Right lobe of liver (tissue), 4 donors: ENCODE measurements at regions not wholly inside any gene's neighbourhood (a gene's known extent, or its start where the extent isn't known, plus 50 kb on each side); places are given as distances from the start of the nearest gene placed in this dataset.

Experiments
- POLR2A ChIP-seq: fragments of 450-650 bp; IDR thresholded peaks from one replicate; pipeline ENCODE4 v1.6.1; 2017; ENCODE audit warnings: antibody characterized with exemption, mild to moderate bottlenecking
- TF ChIP-seq, protein P1 (sequence below), 4 donors: fragments of 200-600 bp in 3 of 4; fragments of 450-650 bp in 1 of 4; IDR thresholded peaks; one replicate each; pipeline versions ENCODE4 v1.5.1 to v1.8.0; 2016 to 2022; ENCODE audit warnings: antibody characterized with exemption in 4 of 4, mild to moderate bottlenecking in 2 of 4
- donor health status: DM: no; HTN: no; CAD: no.
- donor health status: DM: no; HTN: no; CAD: no.
- donor health status: DM: no; HTN: yes; CAD: no.

DNA sequence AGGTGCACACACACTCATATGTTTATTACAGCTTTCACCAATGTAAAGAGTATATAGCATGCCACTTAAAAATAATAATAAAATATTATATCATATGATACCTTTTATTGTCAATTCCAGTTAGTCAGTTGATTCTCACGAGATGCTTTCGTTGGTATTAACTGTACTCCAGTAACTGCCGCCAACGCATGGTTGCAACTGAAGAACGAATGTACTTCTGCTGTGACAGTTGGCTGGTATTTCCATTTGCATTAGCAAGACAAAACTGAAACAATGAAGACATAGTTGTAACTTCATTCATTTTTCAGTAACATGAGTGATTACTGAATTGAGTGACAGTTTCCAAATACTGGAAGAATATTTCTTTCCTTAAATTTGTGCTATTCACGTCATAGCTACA is 70.5 kb upstream of the PRKCQ start:
- TF ChIP-seq, protein P1, sequence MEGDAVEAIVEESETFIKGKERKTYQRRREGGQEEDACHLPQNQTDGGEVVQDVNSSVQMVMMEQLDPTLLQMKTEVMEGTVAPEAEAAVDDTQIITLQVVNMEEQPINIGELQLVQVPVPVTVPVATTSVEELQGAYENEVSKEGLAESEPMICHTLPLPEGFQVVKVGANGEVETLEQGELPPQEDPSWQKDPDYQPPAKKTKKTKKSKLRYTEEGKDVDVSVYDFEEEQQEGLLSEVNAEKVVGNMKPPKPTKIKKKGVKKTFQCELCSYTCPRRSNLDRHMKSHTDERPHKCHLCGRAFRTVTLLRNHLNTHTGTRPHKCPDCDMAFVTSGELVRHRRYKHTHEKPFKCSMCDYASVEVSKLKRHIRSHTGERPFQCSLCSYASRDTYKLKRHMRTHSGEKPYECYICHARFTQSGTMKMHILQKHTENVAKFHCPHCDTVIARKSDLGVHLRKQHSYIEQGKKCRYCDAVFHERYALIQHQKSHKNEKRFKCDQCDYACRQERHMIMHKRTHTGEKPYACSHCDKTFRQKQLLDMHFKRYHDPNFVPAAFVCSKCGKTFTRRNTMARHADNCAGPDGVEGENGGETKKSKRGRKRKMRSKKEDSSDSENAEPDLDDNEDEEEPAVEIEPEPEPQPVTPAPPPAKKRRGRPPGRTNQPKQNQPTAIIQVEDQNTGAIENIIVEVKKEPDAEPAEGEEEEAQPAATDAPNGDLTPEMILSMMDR (IDR thresholded peaks at IDR 0.05): no peak
- TF ChIP-seq POLR2A: no peak
